HG03175 (cell line): ENCODE measurements at regions not wholly inside any gene's neighbourhood (a gene's known extent, or its start where the extent isn't known, plus 50 kb on each side); places are given as distances from the start of the nearest gene placed in this dataset.

Experiments used
- ATAC-seq: cut with Tn5 transposase; IDR thresholded peaks from one replicate; pipeline ENCODE4 v1.9.1; 2021; ENCODE audit warnings: mild to moderate bottlenecking, moderate library complexity; ENCODE audit not compliant: unreplicated experiment

DNA sequence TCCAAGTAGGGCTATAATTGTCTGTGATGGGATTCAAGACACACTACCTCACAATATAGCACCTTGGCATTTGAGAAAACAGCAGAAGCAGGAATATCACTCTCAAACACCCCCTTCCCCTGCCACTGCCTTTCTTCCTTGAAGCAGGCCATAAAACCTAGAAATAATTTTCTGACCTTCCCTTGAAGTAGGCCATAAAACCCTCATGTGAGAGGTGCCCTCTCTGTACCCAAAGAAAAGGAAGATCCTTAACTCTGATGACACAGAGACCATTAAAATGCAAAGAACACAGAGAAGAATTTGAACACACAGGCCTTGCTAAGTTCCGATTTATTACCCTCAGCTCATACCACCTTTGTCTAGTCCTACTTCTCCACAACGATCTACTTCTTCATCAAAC lies 631.7 kb upstream of the CADM1 start:
- ATAC-seq = no peak

DNA sequence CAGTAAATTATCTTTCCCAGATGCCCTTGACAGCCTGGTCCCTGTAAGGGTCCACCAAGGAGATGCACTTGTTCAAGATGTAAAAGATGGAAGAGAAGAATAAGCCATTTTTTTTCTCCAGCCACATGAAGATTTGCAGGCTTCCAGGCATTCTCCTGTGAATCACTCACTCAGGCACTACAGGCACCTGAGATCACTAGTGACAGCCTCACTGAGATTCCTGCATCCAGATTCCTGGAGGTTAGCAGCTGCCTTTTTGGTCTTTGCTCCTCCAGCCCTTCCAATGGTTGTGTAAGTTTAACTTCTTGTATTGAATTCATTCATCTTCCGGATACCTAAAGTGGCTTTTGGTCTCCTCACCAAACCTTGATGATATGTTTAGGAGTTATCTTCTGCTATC lies 630.2 kb upstream of the CADM1 start:
- no peak for ATAC-seq

DNA sequence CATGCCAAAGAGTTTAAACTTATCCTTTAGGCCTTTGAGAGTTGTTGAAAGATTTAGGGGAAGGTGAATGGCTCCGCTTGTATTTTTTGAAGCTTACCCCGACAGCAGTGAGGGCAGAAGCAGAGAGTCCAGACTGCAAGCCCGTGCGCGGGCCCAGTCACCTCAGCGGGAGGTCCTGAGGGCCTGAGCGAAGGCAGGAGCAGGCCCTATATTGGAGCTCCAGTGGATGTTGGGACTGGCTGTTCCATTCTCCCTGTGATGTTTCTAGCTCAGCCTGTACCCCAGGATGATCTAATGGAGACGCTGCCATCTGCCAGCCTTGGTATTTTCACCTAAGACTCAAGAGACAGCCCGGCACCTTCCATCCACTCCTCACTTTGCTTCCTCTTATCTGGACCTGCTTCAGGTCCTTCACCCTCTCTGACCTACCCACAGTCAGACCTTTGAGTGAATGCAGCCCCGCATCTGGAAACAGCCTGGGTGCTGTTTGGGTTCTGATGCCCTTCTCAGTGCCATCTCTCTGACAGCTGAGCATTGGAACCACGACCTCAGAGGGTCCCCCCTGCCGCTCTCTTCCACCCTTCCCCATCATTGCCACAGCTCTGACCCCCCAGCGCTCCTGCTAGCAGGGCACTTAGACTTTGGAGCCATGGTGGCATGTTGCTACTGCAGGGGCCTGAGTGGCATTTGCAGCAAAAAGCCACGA lies 628.2 kb upstream of the CADM1 start:
- no peak for ATAC-seq

DNA sequence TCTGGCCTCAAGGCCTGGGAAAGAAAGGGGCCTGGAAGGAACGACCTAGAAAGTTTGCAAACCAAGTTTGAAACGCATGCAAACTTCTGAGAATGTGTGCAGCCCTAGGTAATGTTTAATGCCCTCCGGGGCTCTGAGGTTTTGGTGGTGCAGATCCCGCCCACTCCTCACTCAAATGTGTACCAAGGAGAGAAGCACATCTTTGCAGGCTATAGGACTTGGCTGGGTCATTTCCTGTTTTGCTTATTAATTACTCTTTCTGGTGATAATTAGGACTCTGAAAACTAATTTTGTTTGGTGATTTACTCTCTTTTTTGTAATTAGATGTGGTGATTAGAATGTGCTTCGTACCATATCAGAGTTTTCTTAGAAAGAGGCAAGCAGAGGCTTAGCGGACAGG lies 625.9 kb upstream of the CADM1 start:
- no peak for ATAC-seq

DNA sequence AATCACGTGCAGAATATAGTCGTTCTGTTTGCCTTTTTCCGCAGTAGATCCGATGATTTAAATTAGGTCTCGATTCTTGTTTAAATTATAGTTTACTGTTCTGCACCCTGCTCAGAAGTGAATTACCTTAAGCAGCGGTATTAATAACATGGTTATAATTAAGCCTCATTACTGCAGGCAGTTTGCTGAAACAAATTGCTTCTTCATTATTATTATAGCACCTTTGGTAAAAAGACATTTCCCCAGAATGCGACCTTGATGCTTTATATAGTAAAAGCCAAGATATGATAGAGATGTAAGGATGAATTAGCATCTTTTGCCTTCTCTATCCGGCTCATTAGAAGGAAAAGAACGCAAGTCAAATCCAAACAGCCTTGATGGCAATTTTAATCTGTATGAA lies 625.2 kb upstream of the CADM1 start:
- no peak for ATAC-seq

DNA sequence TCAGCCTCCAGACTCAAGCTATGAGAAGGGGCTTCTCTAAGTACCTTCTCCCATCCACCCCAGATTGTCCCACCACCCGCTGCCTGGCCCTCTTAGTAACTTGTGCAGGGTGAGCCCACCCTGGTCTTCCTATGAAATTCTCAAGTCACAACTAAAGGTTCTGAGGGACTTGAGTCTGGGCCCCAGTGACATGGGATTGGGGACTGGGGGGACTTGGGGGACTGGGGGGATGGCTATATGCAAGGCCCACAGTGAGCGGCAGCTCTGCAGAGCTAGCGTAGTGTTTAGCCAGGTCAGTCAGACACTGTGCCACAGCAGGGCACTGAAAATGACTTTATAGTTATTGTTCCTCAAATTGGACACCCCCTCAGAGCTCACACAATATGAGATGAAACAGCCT lies 622.3 kb upstream of the CADM1 start:
- no peak for ATAC-seq

DNA sequence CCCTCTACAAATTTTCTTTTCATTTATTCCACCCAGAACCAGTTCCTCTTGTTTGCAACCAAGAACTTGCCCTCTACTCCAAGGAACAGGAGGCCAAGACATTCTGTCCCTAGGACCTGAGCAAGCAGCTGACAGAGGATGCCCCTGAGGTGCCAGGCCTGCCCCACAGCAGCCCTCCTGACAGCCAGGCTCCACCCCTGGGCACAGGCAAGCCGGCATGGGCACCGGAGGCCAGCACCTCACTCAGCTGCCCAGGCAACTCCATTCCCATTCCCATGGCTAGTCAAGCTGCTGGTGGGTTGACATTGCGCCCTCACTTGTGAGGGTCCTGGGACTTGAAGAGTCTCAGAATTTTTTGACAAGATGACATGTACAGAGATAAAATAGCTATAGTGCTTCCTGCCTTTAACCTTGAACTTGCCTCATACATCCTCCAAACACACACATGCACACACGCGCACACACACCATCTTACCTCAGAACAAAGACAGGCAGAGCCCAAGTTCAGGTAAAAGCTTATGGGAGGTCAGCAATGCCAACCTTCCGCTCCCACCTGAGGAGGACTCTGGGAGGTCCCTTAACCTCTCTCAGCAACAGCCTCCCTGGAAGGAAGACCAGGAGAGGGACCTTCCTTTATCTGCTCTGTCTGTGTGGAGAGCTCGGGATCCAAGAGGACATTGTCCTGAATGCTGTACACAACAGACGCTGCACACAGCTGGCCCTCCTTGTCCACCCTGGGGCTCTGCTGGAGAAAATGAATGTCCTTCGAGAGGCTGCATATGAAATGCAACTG lies 620.9 kb upstream of the CADM1 start:
- no peak for ATAC-seq

DNA sequence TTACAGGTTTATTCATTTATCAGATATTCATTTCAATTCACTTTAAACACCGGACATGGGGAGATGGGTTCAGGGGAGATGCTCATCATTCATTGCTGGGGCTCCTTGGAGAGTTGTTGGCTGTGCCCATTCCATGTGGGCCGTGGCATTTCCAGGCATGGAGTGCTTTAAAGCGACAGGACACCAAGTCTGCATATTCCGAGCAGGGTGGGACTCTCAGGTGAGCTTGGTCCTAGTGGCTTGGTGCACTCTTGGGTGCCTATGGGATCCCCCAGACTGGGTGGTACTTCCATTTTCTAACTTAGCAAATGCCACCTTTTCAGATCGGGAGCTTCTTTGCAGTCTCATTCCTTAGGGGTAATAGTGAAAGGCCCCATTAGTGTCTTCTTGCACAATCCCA lies 619.5 kb upstream of the CADM1 start:
- ATAC-seq = no peak

DNA sequence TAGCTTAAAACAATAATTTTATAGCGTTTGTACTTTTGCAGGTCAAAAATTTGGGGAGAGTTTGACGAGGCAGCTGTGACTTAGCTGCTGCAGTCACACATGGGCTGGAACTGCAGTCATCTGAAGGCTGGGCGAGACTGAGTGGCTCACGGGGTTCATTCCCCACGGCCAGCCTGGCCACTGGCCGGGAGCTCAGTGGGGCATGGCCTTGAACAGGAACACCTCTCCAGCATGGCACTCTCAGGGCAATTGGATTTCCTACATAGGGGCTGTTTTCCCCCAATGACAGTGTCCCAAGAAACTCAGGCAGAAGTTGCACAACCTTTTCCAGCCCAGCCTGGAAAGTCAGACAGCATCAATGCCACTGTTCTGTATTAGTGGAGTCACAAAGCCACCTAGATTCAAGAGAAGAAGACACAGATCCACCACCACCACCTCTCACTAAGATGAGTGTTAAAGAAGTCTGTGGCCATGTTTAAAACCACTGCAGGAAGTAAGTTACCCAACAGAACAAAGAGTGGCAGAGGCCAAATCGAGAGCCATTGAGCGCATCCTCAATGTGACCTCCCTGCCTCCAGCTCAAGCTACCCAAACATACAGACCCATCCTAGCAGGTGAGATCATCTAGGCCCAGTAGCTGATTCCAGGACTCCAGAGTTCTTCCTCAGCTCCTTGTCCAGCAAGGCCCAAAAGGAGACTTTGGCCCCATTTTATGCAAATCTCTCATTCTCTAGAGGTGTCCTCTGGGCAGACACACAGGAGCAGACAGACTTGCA lies 618.7 kb upstream of the CADM1 start:
- no peak for ATAC-seq

DNA sequence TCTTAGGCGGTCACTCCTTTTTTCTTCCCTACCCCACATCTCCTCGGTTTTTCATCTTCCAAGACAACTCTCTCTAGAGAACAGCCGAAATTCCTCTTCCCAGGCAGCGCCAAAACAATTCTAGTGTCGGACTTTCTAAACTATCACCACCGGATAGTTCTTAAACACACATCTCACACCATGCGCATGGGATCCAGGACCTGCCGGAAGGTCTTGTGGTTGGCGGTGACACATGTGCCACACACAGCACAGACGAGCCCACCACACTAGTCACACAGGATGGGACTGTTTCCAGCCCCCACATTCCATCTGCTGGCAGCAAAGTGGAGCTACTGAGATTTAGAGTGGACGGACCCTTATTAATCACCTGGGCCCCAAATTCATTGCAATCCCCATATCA lies 614.9 kb upstream of the CADM1 start:
- no peak for ATAC-seq

DNA sequence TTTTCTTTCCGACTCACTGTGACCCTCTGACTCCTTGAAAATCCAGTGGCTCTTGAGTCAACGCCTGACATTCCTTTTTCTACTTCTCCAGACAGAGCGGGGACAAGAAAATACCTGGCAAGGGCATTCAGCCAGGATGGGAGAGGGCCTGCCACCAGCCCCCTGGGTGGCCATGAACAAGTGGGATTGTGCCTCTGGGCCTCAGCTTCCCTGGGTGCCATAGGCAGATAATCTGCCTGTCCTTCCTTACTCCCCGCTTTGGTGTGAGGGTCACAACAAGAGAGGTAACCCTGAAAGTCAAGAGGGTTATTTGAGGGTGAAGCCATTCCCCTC lies 613.9 kb upstream of the CADM1 start:
- ATAC-seq = no peak

DNA sequence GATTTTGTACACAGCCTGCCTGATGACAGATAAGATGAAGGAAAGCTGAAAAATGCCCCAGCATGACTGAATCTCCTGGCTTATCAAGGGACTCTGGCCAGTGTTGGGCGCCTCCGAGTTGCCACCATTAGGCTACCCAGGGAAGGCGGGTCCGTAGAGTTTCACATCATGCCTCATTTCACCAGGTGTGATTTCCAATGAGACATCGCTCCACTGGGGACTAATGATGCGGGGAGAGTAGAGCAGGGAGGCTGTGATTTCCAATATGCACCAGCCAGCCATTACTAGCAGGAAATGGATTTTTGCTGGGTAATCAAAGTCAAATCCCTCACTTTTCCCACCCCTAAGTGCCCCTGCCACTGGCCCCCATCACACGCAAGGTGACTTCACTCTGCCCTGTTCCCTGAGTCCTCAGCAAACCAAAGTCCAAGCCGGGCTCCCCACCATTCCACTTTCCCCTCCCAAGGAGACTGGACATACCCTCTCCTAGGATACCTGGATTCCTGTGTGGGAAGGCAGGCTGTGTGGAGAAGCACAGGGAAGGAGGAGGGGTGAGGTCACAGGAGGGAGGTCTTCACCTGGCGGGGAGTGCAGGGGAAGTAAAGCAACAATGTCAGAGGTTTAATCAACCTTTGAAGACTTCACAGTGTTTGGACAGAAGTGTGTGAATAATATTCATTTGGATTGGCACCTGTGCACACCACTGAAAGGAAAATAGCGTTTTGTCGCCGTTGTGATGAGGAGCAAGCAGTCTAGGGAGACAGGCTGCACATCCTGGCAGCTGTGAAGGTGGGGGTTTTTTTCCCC lies 613.3 kb upstream of the CADM1 start:
- no peak for ATAC-seq

DNA sequence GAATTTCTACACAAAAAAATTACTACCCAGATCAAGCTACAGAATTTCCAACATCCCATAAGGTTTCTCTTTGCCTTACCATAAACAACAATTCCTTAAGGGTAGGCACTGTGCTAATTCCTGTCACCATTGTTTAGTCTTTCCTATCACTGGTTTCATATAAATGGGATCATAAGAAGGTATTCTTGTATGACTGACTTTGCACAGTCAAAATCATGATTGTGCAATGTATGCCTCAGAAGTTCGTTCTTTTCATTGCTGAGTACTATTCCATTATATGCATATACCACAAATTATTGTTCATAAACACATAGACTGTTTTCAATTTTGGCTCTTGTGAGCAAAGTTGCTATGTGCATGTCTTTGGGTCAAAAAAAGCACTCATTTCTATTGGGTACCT lies 611.6 kb upstream of the CADM1 start:
- ATAC-seq = no peak

DNA sequence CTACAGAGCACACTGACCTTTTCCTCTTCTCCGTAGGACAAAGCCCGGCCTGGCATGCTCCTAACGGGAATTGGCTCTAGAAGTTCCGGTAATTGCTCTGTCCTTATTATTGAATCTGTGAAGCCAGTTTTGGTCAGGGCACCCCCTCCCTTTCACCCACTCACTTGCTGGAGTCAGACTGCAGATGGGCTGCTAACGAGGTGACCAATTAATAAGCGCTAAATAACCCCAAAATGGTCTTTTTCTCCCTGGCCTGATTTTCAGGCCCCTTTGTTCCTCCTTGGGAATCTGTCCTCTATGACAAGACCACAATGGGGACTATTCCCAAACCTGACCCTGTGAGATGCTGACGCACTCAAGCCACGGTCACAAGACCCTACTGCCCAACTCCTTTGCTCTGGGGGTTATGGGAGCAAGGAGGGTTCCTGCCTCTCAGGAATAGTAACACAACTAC lies 610.0 kb upstream of the CADM1 start:
- ATAC-seq = no peak

DNA sequence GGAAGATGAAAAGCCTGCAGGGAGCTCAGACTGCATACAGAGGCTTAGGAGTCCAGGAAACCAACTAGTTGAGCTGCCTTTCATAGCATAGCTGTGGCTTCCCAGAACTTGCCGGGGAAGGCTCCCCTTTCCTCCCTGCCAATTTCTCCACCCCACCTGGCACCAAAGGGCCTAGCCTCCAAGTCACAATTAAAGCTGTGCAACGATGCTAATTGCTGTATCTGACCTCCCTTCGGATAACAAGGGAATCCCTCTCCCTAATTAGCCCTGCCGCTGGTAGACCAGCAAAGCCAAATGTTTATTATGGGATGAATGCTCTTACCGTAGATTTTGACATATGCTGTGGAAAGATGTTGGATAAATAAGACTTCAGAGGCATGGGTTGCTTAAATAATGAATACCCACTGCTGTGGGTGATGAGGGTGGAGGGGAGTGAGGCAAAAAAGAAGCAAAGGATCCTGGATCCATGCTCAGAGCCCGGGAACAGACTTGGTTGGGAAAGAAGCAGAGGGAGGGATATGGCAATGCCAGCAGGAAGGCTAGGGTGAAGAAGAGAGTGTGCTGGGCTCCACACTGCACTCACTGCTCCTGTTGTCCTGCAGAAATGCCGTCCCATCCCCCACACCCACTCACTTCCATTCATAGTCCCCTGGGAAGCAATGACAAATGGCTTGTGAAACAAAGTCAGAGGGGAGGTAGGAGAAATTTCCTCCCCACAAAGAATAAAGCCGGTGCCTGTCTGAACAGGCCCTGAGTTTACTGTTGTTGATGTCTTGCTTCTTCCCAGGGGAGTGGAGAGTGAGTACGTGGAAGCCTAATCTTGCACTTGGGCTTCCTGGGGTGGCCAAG lies 608.1 kb upstream of the CADM1 start:
- ATAC-seq = no peak

DNA sequence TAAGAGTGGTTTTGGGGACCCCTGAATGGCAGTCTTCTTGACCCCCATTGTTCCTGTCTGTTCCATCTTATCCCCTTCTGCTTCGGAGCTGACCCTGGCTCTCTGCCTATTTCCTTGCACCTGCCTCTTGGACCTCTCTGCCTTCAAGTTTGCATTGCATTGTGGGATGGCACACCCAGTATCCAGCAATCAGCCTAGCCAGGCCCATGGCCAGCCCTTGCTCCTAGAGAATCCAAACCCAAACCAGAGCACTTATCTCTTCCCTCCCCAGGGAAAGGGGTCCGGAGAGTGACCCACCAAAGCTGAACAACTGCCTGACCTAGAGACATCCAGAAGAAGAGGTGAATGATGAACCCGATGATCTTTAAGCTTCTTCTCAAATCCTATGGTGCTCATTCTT lies 607.3 kb upstream of the CADM1 start:
- ATAC-seq = no peak

DNA sequence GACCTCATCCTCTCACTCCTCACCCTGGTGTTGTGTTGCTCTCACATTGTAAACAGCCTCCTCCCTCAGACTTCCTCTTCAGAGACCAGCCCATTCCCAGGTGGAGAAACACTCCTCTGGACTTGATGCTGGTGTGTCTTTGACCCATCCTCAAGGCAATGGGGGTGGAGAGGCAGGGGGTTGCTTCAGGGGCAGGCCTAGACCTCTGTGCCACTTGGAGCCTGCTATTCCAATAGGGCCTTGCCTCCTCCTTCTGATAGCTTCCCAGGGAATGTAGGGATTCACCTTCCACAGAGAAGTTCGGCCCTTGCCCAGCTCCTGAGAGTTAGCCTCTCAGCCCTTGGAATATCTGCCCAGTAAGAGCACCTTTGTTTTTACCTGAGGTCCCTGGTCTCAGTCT lies 606.6 kb upstream of the CADM1 start:
- no peak for ATAC-seq

DNA sequence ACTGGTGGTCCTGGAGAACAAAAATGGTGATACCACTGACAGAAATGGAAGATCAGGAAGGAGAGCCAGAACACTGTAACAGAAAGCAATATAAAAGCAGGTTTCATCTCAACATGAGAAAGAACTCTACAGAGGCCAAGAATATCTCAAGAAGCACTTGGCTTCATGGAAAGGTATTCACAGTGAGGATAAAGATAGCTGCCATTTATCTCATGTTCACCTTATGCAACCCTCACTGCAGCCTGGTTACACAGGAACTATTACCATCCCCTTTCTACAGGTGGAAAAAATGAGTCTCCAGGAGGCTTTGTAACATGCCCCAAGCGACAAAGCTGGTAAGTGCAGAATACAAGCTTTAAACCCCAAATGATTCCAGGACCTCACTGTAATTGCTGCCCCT lies 606.1 kb upstream of the CADM1 start:
- no peak for ATAC-seq

DNA sequence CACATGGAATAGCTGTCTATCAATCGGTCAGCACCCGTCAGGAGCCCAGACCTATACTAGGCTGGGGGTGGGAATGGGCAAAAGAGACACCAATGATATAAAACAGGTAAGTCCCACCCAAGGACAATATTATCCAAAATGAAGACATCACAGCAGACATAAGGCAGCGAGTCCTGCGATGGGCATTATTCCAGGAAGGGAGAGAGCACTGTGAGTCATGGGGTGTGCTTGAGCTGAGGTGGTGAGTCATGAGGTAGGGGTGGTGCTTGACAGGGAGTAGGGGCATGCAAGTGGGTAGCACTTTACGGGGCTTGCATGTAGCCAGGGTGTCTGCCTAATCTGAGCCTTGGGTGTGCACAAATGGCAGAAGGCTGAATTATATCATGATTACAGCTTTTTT lies 605.0 kb upstream of the CADM1 start:
- no peak for ATAC-seq

DNA sequence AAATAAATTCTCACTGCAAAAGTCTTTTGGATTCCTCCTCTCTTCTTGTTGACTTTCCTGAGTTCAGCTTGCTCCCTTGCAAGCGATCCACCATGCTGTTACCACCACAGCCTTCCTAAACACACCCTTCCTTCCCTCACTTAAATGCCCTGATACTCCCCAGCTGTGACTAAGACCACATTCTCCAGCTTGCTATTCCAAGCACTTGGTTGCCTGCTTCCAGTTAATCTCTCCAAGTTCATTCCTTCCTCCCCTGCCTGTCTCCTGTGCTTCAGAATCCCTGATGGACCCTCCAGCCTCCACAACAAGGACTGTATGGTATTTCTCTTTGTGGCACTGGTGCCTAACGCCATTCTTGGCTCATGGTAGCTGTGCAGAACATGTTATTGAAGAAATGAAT lies 603.9 kb upstream of the CADM1 start:
- no peak for ATAC-seq
